ENCODE measurements at regions not wholly inside any gene's neighbourhood (a gene's known extent, or its start where the extent isn't known, plus 50 kb on each side); places are given as distances from the start of the nearest gene placed in this dataset.

GRCh38 chr14:42140001-42140400 lies 533.3 kb downstream of the LRFN5 start:
- DNase-seq: no peak

GRCh38 chr14:42138406-42138805 lies 531.7 kb downstream of the LRFN5 start:
- DNase-seq: no peak

DNA sequence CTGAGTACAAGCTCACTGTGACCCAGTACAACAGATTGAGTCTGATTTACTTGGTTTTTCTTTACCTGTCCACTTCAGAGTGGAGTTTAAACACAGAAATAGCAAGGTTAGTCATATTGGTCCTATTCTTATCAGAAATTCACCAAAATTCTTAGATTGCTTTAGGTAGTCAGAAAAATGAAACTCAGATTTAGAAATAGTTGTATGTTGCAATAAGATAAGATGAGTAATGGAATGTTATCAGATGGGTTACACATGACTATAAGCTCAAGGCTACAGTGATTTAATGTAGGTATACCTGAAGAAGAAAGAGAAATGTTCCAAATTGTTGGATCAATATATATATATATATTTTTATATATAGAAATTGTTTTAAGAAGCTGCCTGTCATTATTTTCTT lies 524.1 kb downstream of the LRFN5 start:
- no peak for DNase-seq

DNA sequence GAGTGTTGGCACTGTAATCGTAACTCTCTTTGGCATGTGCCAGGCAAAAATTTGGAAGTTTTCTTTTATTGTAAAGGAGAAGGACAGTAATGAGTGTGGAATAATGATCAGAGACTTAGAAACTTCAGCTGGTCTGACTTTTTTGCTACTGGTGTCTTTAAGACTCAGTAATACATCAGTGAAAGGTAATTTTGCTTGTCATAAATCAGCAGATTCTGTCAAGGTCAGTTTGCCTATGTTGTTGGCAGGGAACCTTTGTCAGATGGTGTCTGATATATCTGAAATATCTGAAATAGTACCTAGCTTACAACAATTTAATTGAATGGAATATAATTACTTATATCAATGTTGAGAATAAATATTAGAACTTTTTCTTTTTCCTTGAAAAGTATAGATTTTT lies 516.9 kb downstream of the LRFN5 start:
- no peak for DNase-seq

DNA sequence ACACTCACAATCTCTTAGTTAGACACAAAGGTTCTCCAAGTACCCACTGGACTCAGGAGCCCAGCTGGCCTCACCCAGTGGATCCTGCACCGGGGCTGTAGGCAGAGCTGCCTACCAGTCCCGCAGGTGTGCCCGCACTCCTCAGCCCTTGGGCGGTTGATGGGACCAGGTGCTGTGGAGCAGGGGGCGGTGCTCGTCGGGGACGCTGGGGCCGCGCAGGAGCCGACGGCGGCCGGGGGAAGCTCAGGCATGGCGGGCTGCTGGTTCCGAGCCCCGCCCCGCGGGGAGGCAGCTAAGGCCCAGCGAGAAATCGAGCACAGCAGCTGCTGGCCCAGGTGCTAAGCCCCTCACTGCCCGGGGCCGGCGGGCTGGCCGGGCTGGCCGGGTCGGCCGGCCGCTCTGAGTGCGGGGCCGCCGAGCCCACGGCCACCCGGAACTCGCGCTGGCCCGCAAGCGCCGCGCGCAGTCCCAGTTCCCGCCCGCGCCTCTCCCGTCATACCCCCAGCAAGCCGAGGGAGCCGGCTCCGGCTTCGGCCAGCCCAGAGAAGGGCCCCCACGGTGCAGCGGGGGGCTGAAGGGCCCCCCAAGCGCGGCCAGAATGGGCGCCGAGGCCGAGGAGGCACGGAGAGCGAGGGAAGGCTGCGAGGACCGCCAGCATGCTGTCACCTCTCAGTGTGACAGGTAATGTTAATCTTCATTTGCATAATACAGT lies 506.8 kb downstream of the LRFN5 start:
- DNase-seq: no peak

GRCh38 chr14:42112108-42112507 lies 505.4 kb downstream of the LRFN5 start:
- no peak for DNase-seq

GRCh38 chr14:42111355-42111754 lies 504.7 kb downstream of the LRFN5 start:
- DNase-seq: no peak

GRCh38 chr14:42110167-42110566 lies 503.5 kb downstream of the LRFN5 start:
- no peak for DNase-seq

DNA sequence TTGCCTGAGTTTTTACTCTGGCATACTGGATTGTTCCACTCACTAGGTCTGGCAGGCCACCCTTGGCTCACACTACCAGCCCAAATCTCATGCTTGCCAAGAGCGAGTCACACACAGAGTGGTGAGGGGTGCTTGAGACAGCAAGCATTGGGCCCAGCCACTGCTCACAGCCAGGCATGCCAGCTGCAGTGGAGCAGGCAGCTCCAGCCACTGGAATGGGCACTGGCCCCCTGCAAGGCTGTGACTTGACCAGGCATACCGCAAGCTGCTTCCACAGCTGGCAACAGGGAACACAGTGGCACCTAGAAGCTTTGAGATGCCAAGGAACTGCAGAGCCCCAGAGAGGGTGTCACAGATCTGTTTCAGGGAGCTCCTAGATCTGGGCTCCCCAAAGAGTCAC lies 488.5 kb downstream of the LRFN5 start:
- DNase-seq: no peak

- DNase-seq: no peak
These were observed 483.4 kb downstream of the LRFN5 start for GRCh38 chr14:42090122-42090521.

DNA sequence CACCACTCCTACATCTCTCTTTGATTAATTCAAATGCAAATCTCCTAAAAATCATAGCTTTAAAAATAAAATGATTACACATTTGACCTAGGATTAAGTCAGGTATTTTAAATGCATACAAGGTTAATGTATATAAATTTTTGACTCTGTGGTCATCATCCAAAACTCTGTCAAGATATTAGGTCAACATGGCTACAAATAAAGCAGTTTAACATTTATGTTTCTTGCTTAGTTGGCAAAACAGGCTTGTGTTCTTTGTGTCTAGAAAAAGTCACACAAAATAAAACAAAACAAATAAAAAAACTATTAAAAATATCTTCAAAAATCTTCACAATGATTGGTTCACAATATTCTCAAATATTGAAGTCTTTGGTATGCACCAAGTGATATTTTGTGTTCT lies 473.2 kb downstream of the LRFN5 start:
- DNase-seq: no peak

- DNase-seq: no peak
These were observed 471.7 kb downstream of the LRFN5 start for GRCh38 chr14:42078345-42078744.

GRCh38 chr14:42070031-42070430 lies 463.4 kb downstream of the LRFN5 start:
- DNase-seq: no peak

DNA sequence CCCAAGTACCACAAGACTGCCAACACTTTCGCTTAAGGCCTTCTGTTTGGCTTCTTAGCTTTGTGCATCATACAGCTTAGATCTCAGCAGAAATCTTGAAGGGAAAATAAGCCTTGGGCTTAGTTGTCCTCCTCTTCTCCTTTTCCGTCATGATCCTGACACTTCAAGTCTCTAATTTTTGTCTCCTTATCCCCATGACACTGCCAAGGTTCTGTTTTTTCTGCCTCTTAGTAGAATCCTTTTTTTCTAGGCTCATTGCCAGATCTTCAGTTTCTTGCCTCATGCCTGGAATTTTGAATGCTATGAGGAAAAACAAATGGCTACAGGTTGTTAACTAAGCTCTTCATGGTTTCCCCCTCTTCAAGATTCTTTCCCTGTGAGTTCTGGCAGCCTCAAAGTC lies 450.4 kb downstream of the LRFN5 start:
- no peak for DNase-seq

DNA sequence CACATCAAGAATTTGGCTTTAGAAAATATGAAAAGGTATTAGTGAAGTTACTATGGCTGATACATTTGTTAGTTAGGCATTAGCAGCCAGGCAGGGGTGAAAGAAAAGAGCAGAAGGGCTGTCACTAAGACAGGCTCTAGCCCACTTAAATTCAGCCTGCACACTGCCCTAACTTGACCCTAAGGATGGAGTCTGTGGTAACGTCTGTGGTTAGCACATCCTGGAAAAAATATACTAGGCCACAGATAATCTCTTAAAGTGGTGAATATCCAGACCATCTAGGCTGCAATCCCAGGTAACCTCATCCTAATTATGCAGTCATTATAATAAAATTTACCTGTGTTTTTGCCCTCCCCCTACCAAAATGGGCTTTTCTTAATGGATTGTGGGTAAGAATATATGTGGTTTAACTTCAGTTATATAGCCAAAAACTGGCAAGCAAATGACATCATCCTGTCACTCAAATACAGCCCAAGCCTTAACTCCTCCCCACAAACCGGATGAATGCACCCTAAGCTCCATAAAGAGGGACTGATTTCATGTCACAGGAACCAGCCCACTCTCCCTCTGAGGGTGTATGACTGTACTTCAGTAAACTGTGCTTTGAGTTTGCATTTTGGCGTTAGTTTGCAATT lies 440.9 kb downstream of the LRFN5 start:
- DNase-seq: no peak

DNA sequence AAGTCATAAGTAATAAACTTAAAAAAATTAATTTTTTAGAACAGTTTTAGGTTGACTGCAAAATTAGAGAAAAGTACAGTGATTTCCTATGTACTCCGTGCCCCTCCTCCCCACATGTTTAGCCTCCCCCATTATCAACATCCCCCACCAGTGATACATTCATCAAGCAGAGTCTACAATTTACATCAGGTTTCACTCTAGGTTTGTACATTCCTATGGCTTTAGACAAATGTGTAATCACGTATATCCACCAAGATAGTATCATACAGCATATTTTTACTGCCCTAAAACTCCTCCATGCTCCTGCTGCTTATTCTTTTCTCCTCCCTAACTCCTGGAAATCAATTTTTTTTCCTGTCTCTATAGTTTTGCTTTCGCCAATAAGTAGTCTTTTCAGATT lies 438.7 kb downstream of the LRFN5 start:
- DNase-seq: no peak

- DNase-seq: no peak
These were observed 421.9 kb downstream of the LRFN5 start for GRCh38 chr14:42028607-42029006.

GRCh38 chr14:42027271-42027670 lies 420.6 kb downstream of the LRFN5 start:
- no peak for DNase-seq

DNA sequence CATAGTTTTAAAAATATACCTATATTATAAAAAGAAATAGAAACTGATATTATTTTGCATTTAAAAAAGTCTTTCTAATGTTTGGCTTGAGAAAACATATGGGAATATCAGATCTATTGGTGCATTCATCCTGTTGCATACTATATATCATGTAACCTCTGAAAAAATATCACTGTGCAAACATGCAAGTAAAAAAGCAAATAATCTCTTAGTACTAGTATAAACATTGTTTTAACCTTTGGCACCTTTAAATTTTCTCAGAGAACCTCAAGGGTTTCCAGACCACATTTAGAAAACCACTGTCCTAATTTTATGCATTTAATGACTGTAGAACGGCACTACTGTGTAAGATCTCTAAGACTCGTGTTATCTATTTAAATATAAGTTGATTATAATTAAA lies 416.8 kb downstream of the LRFN5 start:
- DNase-seq: no peak

GRCh38 chr14:42014301-42014700 lies 407.6 kb downstream of the LRFN5 start:
- no peak for DNase-seq

DNA sequence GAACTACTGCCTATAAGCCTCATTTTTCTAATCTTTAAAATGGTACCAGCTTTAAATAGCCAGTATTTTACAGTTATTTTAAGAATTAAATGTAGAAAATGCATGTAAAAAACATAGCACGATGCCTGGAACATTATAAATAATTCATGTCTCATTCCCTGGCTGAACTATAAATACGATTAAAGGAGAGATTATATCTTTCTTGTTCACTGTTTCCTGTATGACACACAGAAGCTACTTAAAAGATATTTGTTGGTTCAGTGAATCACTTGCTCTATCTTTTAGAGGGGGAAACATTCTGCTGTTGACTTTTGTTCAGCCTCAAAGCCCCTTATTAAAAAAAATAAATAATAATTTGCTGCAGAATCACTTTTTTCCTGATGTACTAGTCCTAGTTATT lies 406.9 kb downstream of the LRFN5 start:
- DNase-seq: no peak

DNA sequence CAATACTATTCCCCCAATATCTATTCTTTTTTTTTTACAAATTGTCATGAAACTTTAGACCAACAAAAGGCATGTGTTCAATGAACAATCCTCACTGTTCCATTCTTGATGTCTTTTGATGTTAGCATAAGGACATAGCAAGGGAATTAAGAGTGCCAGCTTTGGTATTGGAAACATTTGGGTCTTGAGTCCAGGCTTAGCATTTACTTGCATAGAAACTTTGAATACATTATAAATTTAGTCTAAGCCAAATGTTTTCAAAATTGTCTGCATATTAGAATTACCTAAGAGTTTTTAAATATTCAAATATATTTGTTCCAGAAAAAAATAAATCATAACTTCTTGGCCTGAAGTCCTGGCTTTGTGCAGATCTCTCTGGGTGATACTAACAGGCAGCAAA lies 406.5 kb downstream of the LRFN5 start:
- no peak for DNase-seq

DNA sequence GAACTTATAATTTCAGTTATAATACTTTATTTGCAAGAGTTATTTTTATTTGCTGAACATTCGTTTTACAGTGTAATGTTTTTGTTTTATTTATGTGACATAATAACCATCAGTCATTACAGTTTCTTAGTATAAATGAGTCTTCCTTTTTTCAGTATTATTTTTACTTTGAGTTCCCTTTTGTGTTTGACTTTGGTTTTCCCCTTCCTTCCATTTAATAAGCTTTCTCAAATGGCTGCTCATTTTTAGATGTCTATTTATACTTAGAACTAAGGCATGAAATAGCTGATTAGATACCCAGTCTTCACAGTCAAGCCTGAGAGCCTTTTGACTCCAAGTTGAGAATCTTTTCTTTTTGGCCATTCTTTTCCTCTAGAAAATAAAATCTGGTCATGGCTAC lies 404.5 kb downstream of the LRFN5 start:
- DNase-seq: no peak

DNA sequence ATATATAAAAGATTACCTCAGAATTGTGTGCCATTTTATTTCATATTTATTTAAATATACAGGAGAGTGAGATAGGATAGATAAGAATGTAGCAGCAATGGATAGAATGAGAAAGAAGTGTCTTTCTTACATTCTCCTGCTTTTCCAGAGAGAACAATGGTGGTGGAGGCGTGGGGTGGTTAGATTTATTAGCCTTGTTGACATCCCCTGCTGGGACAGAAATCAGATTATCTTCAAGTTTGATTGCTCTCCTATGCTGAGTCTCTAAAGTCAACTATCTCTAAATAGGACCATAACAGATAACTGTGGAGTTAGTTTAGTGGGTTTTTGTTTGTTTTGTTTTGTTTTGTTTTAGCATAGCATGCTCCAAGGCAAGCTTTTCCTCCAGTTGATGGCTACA lies 397.6 kb downstream of the LRFN5 start:
- DNase-seq: no peak

GRCh38 chr14:42002141-42002540 lies 395.5 kb downstream of the LRFN5 start:
- no peak for DNase-seq

Data from right hindlimb (tissue), 1 donor.